Upper lobe of right lung (tissue), 1 donor: ENCODE measurements at regions not wholly inside any gene's neighbourhood (a gene's known extent, or its start where the extent isn't known, plus 50 kb on each side); places are given as distances from the start of the nearest gene placed in this dataset.

Experiments used
- ATAC-seq: fragments of 200-7000 bp; cut with Tn5 transposase; one replicate; pipeline ENCODE4 v1.9.1; 2020; ENCODE audit warnings: mild to moderate bottlenecking, moderate library complexity
- DNase-seq: peaks from one replicate; pipeline ENCODE4 v3.0.0-alpha.2; 2020
- H3K27ac ChIP-seq: fragments of 200-600 bp; one replicate; pipeline ENCODE4 v1.8.0; 2022
- H3K27me3 ChIP-seq: fragments of 200-600 bp; one replicate; pipeline ENCODE4 v1.8.0; 2022; ENCODE audit warnings: mild to moderate bottlenecking
- H3K36me3 ChIP-seq: fragments of 200-600 bp; one replicate; pipeline ENCODE4 v1.8.0; 2022
- H3K4me1 ChIP-seq: fragments of 200-600 bp; one replicate; pipeline ENCODE4 v1.8.0; 2022
- H3K4me3 ChIP-seq: fragments of 200-600 bp; one replicate; pipeline ENCODE4 v1.8.0; 2022; ENCODE audit warnings: mild to moderate bottlenecking
- H3K9me3 ChIP-seq: fragments of 200-600 bp; one replicate; pipeline ENCODE4 v1.8.0; 2022
- intact Hi-C: fragments of 100-400 bp; cut with DNase I; formaldehyde crosslinking; loops from one replicate; pipeline ENCODE4 v1.11.0; 2022
- TF ChIP-seq, protein P1 (sequence below): fragments of 200-600 bp; IDR thresholded peaks from one replicate; pipeline ENCODE4 v1.8.0; 2022; ENCODE audit warnings: antibody characterized with exemption
- donor health status: DM: no; HTN: yes; CAD: no; lungs with severe emphysema.

DNA sequence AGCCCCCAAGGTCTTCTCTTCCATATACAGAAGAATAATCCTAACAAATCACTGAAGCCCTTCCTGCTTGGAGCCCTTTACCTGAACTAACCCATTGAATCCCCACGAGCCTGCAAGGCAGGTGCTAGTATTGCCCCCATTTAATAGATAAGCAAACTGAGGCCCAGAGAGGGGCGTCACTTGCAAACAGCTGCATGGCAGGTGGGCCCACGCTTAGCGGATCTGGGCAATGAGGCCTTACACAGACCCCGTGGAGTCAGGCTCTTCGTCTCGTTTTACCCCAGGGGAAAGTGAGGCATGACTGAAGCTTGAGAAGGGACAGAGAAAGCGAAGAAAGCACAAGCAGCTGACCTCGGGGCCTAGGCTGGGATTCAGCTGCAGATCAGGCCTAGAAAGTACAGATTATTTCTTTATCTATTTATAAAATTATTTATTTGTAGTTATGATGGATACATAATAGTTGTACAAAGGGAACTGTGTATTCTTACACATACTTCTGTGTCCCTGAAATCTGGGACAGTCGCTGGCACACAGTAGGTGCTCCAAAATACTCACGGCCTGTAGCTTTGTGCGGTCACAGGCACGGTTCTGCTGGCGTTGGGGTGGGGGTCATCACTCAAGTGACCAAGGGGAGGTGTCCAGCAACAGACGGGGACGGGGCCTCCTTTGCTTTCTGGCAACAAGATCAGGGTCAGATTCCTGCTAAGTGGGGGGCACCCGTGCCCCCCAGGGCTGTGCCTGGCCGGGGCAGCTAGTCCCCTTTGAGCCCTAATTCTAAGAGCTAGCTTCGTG lies 223.2 kb upstream of the GSE1 start:
- Histone ChIP-seq H3K9me3 (no peaks in the 10 kb centered on the region), H3K27ac (no peak overlapping the region), H3K36me3 (no peaks in the 10 kb centered on the region), H3K4me1 (peaks cover 15% of the 10 kb centered on the region), H3K4me3 (no peak overlapping the region), H3K27me3 (no peaks in the 10 kb centered on the region)
- intact Hi-C loops, result no loop called here
- ATAC-seq (no peak), DNase-seq (peak; percentile 46)
- TF ChIP-seq, protein P1, sequence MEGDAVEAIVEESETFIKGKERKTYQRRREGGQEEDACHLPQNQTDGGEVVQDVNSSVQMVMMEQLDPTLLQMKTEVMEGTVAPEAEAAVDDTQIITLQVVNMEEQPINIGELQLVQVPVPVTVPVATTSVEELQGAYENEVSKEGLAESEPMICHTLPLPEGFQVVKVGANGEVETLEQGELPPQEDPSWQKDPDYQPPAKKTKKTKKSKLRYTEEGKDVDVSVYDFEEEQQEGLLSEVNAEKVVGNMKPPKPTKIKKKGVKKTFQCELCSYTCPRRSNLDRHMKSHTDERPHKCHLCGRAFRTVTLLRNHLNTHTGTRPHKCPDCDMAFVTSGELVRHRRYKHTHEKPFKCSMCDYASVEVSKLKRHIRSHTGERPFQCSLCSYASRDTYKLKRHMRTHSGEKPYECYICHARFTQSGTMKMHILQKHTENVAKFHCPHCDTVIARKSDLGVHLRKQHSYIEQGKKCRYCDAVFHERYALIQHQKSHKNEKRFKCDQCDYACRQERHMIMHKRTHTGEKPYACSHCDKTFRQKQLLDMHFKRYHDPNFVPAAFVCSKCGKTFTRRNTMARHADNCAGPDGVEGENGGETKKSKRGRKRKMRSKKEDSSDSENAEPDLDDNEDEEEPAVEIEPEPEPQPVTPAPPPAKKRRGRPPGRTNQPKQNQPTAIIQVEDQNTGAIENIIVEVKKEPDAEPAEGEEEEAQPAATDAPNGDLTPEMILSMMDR, result no peak

DNA sequence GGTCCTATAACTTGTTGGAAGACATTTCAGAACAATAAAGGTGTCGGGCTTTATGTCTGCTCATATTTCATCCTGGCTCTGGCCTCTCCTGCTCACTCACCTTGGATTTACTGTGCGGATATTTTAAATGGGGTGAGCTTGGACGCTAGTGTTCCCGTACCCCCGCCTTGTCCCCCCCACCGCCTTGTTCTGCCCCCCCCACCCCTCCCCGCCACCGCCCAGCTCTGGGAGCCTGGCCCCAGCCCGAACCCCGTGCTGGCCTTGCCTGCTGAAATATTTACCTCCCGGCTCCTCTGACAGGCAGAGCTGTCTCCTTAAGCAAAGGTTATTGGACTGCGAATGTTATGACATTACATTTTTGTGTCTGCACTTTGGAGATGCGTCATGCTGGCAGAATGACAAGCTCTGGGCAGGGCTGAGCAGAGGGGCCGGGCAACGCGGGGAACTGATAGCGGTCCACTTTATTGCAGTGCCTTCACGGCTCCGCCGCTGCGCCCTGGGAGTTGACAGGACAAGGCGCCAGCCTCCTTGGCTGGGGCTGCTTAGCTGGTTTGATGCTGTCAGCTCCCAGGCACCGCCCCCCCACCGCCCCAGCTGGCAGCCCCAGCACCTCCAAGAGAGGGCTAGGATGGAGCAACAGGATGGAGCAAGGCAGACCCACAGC lies 222.5 kb upstream of the GSE1 start:
- TF ChIP-seq, protein P1, result no peak
- DNase-seq (peak; percentile 74), ATAC-seq (peak; percentile 47)
- no peak overlapping the region for H3K27ac ChIP-seq
- H3K36me3 ChIP-seq, result no peaks in the 10 kb centered on the region
- no peaks in the 10 kb centered on the region for H3K9me3 ChIP-seq
- H3K4me1 ChIP-seq, result peaks cover 22% of the 10 kb centered on the region
- no peaks in the 10 kb centered on the region for H3K27me3 ChIP-seq
- intact Hi-C loops, result no loop called here
- no peak overlapping the region for H3K4me3 ChIP-seq

DNA sequence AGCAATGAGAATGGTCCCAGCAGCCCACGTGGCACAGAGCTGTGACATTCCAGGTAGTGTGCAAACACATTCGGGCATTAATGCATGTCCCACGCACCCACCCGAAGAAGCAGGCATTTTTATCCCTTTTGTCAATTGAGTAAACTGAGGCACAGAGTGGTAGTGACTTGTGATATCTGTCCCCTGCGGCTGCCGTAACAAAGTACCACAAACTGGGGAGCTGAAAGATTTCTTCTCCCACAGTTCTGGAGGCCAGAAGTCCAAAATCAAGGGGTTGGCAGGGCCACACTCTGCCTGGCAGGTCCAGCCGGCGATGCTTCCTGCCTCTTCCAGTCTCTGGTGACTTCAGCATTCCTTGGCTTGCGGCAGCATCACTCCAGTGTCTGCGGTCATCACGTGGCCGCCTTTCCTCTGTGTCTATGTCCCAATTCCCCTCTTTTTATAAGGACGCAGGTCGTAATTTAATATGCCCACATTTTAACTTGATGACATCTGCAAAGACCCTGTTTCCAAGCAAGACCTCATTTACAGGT lies 221.9 kb upstream of the GSE1 start:
- Histone ChIP-seq H3K27me3 (no peaks in the 10 kb centered on the region), H3K36me3 (no peaks in the 10 kb centered on the region), H3K9me3 (no peaks in the 10 kb centered on the region), H3K4me1 (peaks cover 28% of the 10 kb centered on the region), H3K4me3 (no peak overlapping the region), H3K27ac (no peak overlapping the region)
- ATAC-seq (no peak), DNase-seq (peak; percentile 39)
- TF ChIP-seq, protein P1, result no peak
- intact Hi-C loops, result no loop called here

DNA sequence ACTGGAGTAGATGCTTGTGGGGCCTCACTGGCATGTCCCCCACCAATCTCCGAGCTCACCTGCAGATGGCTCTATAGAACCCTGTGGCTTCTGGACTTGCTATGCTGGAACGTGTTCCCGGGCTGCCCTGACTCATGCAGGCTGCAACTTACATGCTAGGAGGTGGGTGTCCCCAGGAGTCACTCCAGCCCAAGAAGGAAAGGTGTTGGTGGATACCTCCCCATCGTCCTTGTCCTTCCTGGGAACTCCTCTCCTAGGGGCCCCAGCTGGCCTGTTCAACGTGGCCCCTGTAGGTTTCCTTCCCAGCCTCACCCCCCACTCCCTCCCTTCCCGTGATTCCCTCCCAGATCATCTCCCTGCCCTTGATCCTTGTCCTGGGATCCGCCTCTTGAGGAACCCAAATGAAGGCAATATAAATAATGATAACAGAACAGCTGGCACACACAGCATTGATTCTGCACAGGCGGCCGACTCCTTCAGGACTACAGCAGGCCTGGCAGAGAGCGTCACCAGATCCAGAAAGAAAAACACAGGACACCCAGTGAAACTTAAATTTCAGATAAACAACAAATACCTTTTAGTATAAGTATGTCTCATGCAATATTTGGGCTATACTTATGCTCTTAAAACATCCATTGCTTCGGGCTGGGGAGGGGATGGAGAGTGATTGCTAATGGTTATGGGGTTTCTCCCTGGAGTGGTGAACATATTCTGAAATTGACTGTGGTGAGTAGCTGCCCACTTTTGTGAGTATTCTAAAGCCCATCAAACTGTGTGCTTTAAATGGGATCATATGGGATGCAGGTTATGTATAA lies 221.1 kb upstream of the GSE1 start:
- Histone ChIP-seq H3K27ac (no peak overlapping the region), H3K9me3 (no peaks in the 10 kb centered on the region), H3K36me3 (no peaks in the 10 kb centered on the region), H3K27me3 (no peaks in the 10 kb centered on the region), H3K4me3 (no peak overlapping the region), H3K4me1 (peaks cover 35% of the 10 kb centered on the region)
- DNase-seq (peak; percentile 44), ATAC-seq (no peak)
- TF ChIP-seq, protein P1, result no peak
- intact Hi-C loops, result no loop called here

DNA sequence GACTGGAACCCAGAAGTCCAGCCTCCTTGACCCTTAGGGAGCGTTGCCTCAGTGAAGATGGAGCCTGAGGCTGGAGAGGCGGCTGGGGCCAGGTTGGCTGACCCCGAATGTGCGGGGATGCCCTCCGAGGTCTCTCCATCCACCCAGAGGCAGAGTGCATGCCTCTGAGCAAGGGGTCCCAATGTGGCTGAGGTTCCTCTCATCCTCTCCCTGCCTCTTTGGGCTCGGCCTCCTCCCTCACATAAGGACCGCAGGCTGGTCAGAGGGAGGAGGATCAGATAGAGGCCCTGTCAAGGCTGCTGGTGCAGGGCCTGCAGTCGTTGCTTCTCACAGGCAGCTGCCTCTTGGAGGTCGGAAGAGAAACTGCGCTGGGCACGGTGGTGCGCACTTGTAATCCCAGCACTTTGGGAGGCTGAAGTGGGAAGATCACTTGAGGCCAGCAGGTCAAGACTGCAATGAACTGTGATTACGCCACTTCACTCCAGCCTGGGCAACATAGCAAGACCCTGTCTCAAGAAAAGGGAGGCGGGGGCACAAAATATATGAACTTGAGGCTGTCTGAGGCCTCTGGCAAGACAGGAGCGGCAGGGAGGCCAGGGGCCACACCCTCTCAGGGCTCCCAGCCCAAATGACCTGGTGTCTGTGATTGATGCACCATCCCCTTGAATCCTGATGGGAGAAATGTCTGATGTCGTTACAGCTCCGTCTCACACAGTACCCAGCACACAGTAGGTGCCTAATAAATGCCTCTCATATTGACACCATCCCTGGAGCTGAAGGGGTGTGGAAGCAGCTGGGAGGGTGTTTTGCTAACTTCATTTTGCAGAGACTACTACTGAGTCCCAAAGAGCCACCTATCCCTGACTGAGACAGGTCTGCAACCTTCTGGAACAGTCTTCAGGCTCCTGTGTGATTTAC lies 220.1 kb upstream of the GSE1 start:
- ATAC-seq (no peak), DNase-seq (peak; percentile 44)
- intact Hi-C loops, result no loop called here
- peaks cover 35% of the 10 kb centered on the region for H3K4me1 ChIP-seq
- no peak overlapping the region for H3K4me3 ChIP-seq
- H3K36me3 ChIP-seq, result no peaks in the 10 kb centered on the region
- no peaks in the 10 kb centered on the region for H3K27me3 ChIP-seq
- TF ChIP-seq, protein P1, result no peak
- H3K27ac ChIP-seq, result no peak overlapping the region
- H3K9me3 ChIP-seq, result no peaks in the 10 kb centered on the region
